Fibroblast of peridontal ligament (primary cell): ENCODE measurements at regions not wholly inside any gene's neighbourhood (a gene's known extent, or its start where the extent isn't known, plus 50 kb on each side); places are given as distances from the start of the nearest gene placed in this dataset.
"Not testable (repeated sequence)": the region's sequence is repeated elsewhere in the genome, so short reads cannot be mapped to it uniquely, and the experiment has no call there.

Experiments used
- DNase-seq: peaks from one replicate; pipeline ENCODE4 v3.0.0-alpha.2; 2010; ENCODE audit errors: extremely low read depth

- not testable (repeated sequence) for DNase-seq
Measured at GRCh38 chr2:37806004-37806403, 119.1 kb upstream of the RMDN2 start.

DNA sequence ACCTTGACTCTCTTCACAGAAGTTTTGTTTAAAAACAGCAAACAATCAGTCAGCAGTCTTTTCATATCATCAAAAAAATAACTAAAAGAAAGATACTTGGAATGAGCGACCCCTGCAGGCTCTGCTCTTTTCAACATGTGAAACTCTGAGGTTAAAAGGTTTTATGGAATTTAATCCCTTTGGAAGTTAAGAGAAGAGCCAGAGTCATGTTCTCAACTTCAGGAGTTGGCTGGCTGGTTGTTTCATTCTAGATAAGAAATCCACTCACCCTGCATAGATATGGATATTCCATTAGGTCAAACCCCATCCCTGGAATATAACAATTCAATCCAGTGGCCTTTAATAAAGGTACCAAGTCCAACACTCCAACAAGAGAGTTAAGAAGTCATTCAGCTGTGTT lies 115.6 kb upstream of the RMDN2 start:
- peak; percentile 88 for DNase-seq

DNA sequence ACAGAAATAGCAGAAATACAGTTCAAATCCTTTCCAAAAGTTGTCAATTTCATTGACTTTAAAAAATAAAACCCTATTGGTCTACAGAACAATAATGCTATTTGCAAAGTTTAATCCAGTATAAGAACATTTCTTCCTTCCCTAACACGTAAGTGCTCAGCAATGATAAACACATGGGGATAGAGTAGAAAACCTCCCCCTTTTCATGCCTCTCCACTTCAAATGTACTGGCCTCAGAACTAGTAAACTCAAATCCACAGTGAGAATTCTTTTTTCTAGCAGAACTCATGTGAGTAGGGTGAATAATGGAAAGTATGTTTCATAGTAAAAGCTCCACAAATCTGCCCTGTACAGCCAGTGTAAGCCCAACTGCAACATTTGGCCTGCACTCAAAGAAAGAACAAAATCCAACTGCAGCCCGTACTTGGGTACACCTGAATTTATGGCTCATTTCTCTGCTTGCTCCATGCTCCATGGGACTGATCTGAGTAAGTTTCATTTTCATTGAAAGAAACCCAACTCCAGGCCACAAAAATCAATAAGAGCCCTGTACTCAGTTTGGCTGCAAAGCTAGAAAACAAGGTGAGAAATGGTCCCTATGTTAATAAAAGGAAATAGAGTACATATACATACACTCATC lies 115.0 kb upstream of the RMDN2 start:
- no peak for DNase-seq

GRCh38 chr2:37812414-37812813 lies 112.7 kb upstream of the RMDN2 start:
- DNase-seq, result peak; percentile 47

DNA sequence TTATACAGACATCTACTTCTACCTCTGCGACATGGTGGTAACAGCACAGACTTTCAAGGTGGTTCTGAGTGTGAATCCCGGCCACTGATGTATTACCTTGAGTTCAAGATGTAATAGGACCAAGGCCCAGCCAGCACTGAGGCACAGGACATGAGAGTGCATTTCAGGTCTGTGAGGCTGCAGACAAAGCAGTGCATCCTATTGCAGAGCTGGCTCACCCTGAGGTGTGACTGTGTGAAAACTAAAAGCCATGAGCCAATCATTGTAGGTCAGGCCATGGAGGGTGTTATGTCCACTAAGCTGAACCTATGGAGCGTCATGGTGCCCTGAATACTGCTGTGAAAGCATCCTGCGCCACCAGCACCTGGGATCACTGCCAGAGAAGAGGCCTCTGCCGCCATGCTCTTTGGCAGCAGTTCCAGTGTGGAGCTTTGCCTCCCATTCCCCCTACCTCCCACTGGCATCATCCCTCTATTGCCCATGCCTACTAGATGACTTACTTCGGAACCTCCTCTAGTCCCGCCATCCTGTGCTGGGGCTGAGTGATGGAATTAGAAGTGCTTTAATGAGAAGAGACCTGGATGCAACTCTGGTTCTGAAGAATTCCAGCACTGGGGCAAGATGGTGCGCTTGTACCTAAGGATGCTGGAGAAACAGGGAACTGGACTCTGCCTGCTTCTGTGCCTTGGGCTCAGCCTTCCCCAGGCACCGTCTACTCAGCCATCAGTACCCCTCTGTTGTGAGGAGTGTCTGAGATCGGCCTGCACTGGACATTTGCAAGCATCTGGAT lies 112.0 kb upstream of the RMDN2 start:
- no peak for DNase-seq

GRCh38 chr2:37816036-37816435 lies 109.1 kb upstream of the RMDN2 start:
- DNase-seq, result no peak

DNA sequence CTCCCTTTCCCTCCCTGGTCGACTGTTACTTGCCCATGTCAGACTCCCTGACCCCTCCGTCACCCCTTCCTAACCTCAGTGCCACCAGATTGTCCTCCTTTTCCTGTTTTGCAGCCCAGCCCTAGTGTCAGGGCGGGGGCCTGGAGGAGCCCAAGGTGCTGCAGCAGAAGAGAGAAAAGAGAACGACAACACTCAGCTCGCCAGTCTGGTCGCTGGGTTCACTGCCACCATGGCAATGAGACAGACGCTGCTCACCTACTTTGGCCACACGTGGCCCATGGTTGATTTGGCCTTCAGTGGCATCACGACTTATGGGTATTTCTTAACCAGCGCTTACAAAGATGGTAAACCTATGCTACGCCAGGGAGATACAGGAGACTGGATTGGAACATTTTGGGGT lies 108.4 kb upstream of the RMDN2 start:
- DNase-seq, result no peak

- peak; percentile 95 for DNase-seq
Measured at GRCh38 chr2:37819186-37819585, 105.9 kb upstream of the RMDN2 start.

DNA sequence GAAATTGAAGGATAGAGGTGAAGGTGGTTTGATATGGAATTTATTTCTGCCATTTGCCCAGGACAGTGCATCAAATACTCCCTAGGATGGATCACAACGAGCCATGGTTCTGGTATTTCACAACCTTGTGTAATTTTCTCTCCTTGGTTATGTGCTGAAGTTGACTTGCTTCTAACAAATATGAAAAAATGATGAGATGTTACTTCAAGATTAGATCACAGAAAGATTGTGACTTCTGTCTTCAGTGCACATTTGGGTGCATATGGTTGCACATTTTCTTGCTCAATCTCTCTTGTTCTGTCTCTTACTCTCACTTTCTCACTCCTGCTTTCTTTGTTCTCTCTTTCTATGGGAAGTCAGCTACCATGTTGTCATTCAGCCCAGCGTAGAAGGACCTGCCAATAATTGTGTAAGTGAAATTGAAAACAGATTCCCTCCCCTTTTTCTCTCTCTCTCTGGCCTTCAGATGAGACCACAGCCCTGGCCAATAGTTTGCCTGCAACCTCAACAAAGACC lies 104.6 kb upstream of the RMDN2 start:
- no peak for DNase-seq

DNA sequence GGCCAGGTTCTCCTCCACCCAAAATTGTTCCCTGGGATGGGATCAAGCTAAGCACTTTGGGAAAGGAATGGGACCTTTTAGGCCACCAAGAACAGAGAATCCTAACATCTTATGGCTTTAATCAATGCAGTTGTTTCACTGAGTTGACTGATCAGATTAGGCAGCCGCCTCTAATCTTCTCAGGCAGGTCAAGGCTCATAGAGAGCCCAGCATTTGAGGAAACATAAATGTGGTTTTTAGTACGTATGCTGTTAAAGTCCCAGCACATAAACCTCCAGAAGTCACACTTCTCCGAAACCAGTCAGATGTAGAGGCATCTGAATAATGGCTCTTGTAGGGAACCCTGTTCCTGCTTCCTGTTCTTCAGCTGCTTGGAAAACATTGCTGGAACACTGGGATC lies 99.5 kb upstream of the RMDN2 start:
- no peak for DNase-seq

DNA sequence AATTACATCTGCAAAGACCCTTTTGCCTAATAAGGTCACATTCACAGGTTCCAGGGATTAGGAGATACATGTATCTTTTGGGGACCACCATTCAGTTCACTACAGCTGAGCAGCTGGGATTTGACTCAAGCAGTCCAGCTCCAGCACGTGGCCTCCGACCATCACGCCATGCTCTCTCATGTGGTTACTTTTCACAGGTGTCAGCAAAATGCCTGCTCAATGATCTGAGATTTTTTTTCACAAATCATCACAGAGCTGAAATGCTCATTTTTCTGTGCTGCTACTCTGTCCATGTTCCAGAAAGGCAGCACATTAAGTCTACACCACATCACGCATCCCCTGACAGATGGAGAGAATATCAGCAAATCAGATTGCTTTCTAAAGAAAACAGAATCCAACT lies 98.5 kb upstream of the RMDN2 start:
- no peak for DNase-seq

GRCh38 chr2:37827455-37827854 lies 97.6 kb upstream of the RMDN2 start:
- peak; percentile 26 for DNase-seq

GRCh38 chr2:37827911-37828511 lies 97.1 kb upstream of the RMDN2 start:
- peak; percentile 84 for DNase-seq

- DNase-seq, result peak; percentile 97
Measured at GRCh38 chr2:37829202-37829601, 95.9 kb upstream of the RMDN2 start.

GRCh38 chr2:37829616-37830395 lies 95.3 kb upstream of the RMDN2 start:
- peak; percentile 24 for DNase-seq

DNA sequence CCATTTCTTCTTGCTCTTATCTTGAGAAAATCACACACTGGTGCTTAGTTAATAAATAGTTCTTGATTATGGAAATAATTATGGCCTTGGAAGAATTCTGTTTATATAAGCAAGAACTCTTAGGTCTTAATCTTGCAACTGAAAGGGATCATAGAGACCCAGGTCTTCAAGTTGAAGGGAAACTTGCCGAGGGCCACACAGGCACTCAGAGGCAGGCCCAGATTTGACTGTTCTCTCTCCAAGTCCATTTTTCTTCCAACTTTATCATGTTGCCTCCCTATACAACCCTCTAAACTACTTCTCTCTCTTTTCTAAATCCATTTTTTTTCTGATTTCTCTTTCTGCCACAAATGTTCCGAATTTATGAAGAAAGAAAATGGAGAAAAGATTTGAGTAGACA lies 94.5 kb upstream of the RMDN2 start:
- no peak for DNase-seq

GRCh38 chr2:37831081-37831780 lies 93.9 kb upstream of the RMDN2 start:
- DNase-seq, result no peak

DNA sequence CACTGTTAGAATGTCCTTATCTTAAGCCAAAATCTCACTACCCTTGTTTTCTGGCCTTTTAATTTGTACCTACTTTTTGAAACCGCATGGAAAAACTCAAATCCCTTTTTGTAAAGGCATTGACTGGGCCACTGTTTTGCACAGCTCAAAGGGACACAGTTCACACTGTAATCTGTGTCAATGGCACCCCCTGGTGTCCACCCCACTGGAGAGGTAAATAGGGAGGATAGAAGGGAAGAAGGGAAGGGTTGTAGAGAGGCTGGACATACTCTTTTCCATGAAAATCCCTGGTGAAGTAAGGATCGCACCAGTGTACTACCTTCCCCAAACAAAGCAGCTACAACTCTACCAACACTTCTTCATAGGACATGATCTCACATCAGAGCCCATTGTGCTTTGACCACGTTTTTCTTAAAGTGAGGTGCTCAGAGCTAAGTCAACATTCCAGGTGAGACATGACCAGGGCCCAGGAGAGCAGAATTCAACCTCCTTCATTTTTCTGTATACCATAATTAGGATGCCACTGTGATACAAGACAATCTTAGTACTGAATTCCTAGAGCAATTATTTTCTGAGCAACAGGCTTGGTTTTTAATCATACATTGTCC lies 92.4 kb upstream of the RMDN2 start:
- DNase-seq, result peak; percentile 88

DNA sequence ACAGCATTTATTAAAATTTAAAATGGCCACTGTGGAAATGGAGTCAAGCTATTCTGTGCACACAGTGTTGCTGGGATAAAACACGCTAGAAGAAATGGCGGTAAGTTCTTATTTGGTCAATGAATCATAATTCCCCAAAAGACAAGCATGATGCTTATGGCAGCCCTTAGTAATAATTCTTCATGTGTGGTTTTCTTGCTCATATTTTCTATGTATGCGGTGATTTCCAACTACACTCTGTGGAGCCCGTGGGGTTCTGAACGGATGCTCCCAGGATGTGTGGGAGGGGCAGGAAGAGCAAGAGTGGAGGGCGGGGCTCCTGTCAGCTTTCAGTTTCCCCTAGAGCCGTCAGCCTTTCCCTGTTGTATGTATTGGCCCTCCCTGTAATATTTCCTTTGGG lies 91.7 kb upstream of the RMDN2 start:
- peak; percentile 37 for DNase-seq

- DNase-seq, result no peak
Measured at GRCh38 chr2:37836270-37836669, 88.8 kb upstream of the RMDN2 start.

DNA sequence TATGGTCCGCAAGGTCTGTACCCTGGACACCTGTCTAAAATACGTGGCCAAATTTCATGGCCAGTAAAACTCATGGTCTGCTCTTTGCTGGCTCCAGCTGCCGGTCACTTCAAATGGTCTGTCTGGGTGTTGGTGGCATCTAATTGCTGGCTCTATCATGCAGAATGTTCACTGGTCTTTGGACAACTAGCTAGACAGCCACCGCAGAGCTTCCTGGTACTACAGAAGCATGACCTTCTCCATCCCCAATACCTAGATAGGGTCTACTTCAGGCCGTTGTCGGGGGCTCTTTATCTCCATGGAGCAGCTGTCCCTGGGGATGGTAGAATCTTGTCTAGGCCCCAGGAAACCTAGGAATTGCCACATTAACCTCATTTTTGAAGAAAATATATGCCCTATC lies 88.4 kb upstream of the RMDN2 start:
- no peak for DNase-seq
